Hematopoietic multipotent progenitor cell treated with erythropoietin and hydrocortisone succinate and interleukin-3 and kit ligand, for 4 days (in vitro differentiated cells): ENCODE measurements at regions not wholly inside any gene's neighbourhood (a gene's known extent, or its start where the extent isn't known, plus 50 kb on each side); places are given as distances from the start of the nearest gene placed in this dataset.

Source experiments
- DNase-seq: peaks from one replicate; pipeline ENCODE4 v3.0.0-alpha.2; 2015

DNA sequence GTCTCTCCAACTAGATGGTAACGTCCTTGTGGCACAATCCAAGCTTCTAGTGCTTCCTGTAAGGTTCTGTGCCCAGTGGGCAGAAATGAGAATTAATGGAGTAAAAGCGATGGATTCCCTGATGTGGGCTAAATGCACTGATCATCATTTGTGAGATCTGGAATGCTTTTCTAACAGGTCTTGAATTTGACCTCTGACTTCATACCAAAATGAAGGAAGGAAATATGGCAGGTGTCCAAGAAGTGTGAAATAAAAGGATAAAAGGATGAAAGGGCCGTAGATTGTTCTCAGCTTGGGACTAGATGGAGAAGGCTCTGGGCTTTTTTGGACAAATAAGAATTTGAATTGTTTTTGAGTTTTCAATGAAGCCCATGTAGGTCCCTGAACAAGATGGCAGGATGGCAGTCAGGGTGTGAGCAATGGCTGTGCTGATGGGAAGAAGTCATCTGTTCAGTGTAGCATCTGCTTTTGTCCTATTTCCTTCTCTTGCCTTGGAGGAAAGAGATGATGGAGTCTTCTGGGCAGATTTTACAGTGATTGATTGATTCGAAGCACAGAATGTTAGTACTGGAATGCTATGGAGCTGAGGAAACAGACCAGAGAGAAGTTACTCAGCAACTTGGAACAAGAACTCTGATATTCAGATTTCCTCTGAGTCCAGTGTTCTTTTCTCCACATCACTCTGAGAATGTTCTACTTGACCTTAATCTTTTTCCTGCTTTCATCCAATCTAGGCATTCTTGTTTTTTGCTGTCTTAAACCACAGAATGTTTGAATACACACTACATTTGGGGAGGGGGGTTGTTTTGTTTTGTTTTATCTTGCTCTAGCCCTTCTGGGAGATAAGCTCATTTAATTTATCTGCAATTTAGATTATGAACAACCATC, 286.0 kb downstream of the HLX start:
- DNase-seq, result no peak

- DNase-seq, result no peak
These were observed 286.7 kb downstream of the HLX start for GRCh38 chr1:221165839-221166500.

DNA sequence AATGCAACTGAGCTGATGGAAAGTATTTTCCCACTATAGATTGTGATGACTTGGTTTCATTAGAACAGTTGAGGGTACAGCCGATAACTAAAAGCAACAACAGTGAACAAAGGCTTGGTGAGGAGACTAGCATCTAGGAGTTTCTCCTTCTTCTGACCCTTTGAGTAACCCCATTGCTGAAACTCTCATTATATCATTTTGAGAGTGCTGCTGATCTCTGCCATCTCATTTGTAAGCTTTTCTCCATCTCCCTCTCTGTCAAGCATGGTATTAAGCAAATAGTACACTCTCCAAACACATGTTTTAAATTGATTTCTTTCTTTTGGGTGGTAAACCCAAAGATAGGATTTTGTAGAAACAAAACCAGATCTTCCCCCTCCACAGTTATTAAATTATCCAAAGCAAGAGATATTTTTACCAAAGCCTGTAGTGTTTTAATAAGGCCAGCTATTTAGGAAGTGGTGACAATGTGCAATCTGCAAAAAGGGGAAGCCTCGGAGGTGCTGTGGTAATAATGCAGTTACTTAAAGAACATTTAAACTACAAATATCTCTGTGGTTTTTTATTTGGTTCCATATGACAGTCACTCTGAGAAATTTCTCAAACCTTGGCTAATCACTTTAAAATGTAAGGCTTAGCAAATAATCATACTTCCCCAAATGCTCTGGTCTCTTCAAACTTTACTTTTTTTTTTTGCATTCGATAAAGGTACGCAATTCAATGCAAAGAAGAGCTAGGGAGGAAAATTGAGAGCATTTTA, 287.5 kb downstream of the HLX start:
- DNase-seq, result peak; percentile 95

- no peak for DNase-seq
These were observed 290.2 kb downstream of the HLX start for GRCh38 chr1:221169447-221169889.

- no peak for DNase-seq
These were observed 290.9 kb downstream of the HLX start for GRCh38 chr1:221170171-221170570.

DNA sequence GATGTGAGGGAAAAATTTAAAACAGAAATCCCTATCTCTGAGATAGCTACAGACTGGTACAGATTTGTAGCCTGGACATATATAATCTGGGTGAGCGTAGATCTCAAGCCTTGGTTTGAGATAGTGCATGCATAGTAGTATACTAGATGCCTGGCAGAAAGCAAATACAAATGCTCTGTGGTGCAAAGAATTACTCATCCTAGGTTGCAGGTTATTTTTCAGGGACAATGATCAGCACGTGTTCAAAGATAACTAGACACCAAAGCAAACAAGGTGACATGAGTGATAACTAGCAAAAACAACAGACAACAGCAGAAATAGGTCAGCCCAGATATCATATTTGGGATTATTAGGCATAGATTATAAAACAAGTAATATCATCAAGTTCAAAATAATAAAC, 292.5 kb downstream of the HLX start:
- DNase-seq, result no peak

DNA sequence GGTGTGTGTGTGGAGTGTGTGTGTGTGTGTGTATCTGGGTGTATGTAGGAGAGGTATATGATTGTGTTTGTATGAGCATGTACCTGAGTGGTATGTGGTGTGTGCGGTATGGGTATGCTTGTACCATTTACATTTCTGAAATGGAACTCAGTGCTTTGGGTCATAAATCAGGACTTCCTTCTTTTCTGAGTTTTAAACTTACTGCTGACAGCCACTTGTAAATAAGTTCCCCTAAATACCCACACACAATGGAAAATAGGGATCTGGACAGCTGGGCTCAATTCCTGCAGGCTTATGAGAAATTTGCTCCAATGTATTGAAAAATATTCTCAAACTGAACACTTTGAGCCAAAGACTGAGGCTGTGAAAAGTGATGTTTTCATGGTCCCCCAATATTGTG, 293.6 kb downstream of the HLX start:
- DNase-seq, result no peak

GRCh38 chr1:221174330-221174993, 295.2 kb downstream of the HLX start:
- DNase-seq, result peak; percentile 57

DNA sequence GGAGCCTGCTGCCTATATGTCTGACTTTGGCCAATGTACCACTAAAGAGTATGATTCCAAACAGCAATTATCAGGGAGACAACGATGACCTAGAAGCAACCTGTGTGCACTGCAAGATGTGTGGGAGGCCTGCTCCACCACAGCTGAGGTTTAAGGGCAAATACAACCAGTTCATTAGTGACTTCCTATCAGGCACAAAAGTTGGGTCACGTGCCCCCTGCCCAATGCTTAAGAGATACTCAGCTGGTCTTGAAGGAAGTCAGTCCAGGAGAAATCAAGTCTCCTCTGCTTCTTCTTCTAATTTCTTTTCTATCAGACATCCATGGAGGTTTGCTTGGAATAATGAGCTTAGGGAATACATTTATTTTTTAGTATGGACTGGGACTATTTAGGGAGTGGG, 296.0 kb downstream of the HLX start:
- DNase-seq, result no peak

- no peak for DNase-seq
These were observed 301.6 kb downstream of the HLX start for GRCh38 chr1:221180704-221181368.

DNA sequence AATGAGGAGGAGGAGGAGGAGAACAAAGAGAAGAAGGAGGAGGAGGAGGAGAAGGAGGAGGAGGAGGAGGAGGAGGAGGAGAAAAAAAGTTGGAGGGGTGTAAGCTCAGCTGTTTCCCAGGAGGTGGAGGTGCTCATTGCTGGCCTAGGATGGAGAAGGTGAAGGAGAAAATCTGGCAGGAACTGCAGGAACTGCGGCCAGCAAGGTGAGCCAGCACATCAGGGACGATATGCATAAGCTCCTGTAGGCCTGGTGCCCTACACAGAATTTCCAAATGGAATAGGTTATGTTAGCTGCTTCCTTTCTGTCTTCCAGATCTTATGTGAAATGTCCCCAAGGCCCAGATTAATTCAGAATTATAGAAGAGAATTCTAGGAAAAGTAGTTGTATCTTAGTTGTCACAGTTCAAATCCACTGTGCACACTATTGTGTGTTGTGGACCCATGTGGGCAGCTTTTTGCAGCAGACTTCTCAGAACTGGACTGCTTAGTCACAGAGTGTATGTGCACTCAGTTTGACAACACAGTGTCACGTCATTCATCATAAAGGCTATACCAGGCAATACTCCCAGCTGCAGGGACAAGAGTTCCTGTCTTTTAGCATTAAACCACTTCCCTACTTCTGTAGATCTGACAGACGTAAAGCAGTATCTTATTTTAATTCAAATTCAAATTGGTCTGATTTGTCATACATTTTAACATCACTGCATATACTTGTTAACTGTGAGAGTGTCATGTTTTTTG, 303.7 kb downstream of the HLX start:
- DNase-seq, result peak; percentile 65

GRCh38 chr1:221184131-221184794, 305.0 kb downstream of the HLX start:
- no peak for DNase-seq

DNA sequence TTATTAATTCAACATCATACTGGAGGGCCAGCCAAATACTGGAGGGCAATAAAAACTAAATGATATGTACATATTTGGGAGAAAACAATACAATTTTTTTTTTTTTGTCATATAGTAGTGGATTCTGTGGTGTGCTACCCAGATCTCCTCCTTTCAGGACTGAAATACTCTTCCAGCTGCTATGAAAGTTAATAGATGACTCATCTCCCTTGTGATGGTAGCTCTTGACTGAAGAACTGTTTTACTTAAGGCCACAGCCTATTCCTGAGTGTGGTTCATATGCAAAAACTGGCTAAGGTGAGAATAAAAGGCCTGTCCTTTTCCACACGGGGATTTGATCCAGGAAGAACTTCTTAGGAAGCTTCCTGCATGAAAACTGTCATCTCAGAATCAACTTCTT, 307.9 kb downstream of the HLX start:
- no peak for DNase-seq

- peak; percentile 60 for DNase-seq
These were observed 309.2 kb downstream of the HLX start for GRCh38 chr1:221188458-221188857.

DNA sequence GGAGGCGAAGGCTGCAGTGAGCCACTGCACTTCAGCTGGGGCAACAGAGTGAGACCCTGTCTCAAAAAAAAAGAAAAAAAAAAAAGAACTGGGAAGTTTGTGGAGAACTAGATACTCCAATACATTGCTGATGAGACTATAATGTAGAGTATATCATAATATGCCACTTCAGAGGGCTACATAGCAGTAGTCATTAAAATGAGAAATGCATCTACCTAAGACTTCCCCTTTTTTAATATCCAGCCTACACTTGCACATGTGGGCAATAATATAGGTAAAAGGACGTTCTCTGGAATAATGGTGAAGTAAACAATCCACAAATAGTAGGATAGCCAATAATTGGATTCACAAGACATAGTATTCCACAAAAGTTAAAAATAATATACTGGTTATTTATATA, 311.0 kb downstream of the HLX start:
- no peak for DNase-seq

DNA sequence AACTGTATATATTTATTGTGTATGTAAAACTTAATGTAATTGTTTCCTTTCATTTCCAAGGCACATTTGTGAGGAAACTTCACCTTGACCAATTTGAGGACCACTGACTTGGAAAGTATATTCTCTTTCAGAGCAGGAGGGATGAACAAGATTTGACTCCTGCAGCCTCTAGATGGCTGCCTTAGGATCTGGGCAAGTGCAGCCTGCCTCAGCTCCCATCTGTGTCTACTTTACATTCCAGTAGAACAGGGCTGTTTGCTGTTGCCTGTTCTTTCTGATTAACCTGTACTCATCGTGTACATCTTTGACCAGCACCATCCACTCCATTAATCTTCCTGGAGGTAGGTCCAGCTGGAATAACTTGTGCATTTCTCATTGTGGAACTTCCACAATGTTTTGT, 312.8 kb downstream of the HLX start:
- no peak for DNase-seq

GRCh38 chr1:221200464-221200863, 321.2 kb downstream of the HLX start:
- DNase-seq, result no peak

GRCh38 chr1:221201773-221202172, 322.5 kb downstream of the HLX start:
- no peak for DNase-seq

DNA sequence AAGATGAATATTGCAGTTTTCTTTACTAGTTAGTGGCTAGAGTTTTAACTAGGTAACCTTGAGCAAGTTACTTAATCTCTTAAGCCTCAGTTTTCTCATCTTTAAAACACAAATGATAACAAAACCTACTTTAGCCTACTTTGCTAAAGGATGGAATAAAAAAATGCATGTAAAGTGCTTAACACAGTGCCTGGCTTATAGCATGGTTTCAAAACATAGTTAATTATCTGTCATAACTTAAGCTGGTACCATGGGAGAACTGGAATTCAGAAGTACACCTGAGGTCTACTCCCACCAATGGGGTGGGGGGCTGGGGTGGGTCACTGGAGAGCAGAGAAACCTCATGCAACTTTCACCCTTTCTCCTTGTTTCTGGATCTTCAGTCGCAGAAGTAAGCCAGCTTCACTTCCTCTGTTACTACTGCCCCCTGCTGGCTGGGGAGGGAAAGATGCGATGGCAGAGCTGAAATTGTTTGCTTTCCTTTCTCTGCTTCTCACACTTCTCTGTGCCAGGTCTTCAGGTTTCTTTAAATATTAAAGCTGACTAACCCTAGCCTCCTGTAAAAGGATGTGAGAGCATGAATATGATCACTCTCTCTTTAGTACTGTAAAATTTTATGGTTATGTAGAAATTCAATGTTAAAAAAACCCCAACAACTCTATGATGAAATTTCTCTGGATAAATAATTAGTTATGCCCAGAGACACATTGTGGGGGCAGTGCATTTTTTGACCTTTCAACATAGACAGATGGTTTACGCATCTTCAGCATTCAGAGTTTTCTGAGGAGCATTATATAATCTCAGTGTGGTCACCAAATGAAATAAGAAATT, 324.2 kb downstream of the HLX start:
- peak; percentile 89 for DNase-seq
